OCI-LY7 (cell line): ENCODE measurements at regions not wholly inside any gene's neighbourhood (a gene's known extent, or its start where the extent isn't known, plus 50 kb on each side); places are given as distances from the start of the nearest gene placed in this dataset.

ENCODE experiments used
- EZH2phosphoT487 ChIP-seq: fragments of 200-600 bp; sonication (generic); IDR thresholded peaks from 2 replicates; pipeline ENCODE4 v1.6.1; 2018; ENCODE audit warnings: low read depth, borderline replicate concordance, mild to moderate bottlenecking, mixed run types, antibody characterized with exemption, low read length, moderate library complexity, mixed read lengths
- TF ChIP-seq, protein P1 (sequence below): fragments of 200-600 bp; sonication (generic); conservative IDR thresholded peaks from 2 replicates; pipeline ENCODE4 v1.5.1; 2014; ENCODE audit warnings: mild to moderate bottlenecking, antibody characterized with exemption, low read length, moderate library complexity, mixed read lengths

DNA sequence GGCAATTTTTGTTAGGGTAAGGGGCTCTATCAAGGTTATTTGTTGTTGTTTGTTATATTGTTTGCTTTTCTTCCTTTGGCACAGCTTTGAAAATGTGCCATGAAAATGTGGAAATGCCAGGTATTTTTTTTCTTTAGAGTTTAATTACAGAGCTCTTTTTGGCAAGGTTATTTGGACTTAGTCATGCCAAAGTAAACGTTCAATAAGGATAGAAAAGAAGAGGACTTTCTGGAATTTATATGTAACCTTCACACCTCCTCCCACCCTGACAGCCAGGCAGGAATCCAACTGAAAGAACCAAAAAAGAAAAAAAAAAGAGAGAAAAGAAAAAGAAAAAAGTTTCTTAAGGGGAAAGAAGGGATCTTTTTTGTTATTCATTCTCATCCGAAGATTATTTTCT, 217.8 kb downstream of the KITLG start:
- TF ChIP-seq, protein P1, sequence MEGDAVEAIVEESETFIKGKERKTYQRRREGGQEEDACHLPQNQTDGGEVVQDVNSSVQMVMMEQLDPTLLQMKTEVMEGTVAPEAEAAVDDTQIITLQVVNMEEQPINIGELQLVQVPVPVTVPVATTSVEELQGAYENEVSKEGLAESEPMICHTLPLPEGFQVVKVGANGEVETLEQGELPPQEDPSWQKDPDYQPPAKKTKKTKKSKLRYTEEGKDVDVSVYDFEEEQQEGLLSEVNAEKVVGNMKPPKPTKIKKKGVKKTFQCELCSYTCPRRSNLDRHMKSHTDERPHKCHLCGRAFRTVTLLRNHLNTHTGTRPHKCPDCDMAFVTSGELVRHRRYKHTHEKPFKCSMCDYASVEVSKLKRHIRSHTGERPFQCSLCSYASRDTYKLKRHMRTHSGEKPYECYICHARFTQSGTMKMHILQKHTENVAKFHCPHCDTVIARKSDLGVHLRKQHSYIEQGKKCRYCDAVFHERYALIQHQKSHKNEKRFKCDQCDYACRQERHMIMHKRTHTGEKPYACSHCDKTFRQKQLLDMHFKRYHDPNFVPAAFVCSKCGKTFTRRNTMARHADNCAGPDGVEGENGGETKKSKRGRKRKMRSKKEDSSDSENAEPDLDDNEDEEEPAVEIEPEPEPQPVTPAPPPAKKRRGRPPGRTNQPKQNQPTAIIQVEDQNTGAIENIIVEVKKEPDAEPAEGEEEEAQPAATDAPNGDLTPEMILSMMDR, result no peak
- no peak for TF ChIP-seq EZH2phosphoT487
